ENCODE measurements at regions not wholly inside any gene's neighbourhood (a gene's known extent, or its start where the extent isn't known, plus 50 kb on each side); places are given as distances from the start of the nearest gene placed in this dataset.

- Histone ChIP-seq H3K4ac (replicated peaks; ENCODE audit: insufficient read length, low read depth, low read length) (no peak overlapping the region), H2AK5ac (ENCODE audit: low read depth, low read length) (no peak overlapping the region), H3K27ac (ENCODE audit: low read depth, low read length) (no peak overlapping the region), H2BK120ac (replicated peaks; ENCODE audit: low read depth, low read length) (no peak overlapping the region), H3K4me1 (replicated peaks in 1 of 4; ENCODE audit: control insufficient read depth in 3 of 4, insufficient read depth in 4 of 4, low read length in 3 of 4) (peaks cover 0 to 6% (median 3%) of the 10 kb centered on the region in 4 experiments; a peak in 4 of 7 replicates), H2BK15ac (ENCODE audit: low read length) (no peak overlapping the region), H2BK20ac (ENCODE audit: low read length) (no peak overlapping the region), H2BK5ac (ENCODE audit: low read depth, low read length) (no peak overlapping the region; the same call in 1 of the 2 replicates), H2AFZ (ENCODE audit: low read length) (no peak overlapping the region), H3K4me3 (ENCODE audit: extremely low read depth in 1 of 4, insufficient read depth in 2 of 4, low read depth in 3 of 4, low read length in 4 of 4) (peak overlapping the region; percentile 59 to 82 (median 66)), H4K8ac (ENCODE audit: extremely low read depth, insufficient read depth, low read length) (no peak overlapping the region), H3K79me1 (ENCODE audit: low read depth, low read length) (no peaks in the 10 kb centered on the region), H3K4me2 (ENCODE audit: insufficient read depth in 1 of 2, low read depth in 2 of 2, low read length in 2 of 2) (peak overlapping the region; percentile 94 to 100), H4K91ac (replicated peaks; ENCODE audit: insufficient read length, low read length) (no peak overlapping the region), H3K56ac (replicated peaks; ENCODE audit: insufficient read length, low read depth, low read length) (no peak overlapping the region), H3K27me3 (replicated peaks in 1 of 4; ENCODE audit: control insufficient read depth in 3 of 4, extremely low read depth in 1 of 4, insufficient read depth in 3 of 4, low read length in 3 of 4) (peaks cover 0 to 18% (median 11%) of the 10 kb centered on the region in 4 experiments; a peak in 6 of 7 replicates), H3K9me3 (ENCODE audit: insufficient read depth in 2 of 2, low read depth in 1 of 2, low read length in 1 of 2) (no peaks in the 10 kb centered on the region), H3K79me2 (ENCODE audit: control insufficient read depth in 1 of 2, insufficient read depth in 2 of 2, low read length in 2 of 2) (no peaks in the 10 kb centered on the region), H3K18ac (ENCODE audit: extremely low read depth, low read length) (0 out of 2 replicates have a peak overlapping the region, but pooled peaks have one; percentile 43), H3K14ac (ENCODE audit: insufficient read length) (no peak overlapping the region), H2BK12ac (ENCODE audit: low read depth, low read length) (peak overlapping the region; percentile 10; the same call in 1 of the 2 replicates), H3K9ac (replicated peaks in 1 of 4; ENCODE audit: extremely low read depth in 1 of 4, low read depth in 3 of 4, low read length in 3 of 4) (peak overlapping the region in 1 of 4 experiments; percentile 26; a peak in 4 of 7 replicates), H3K23ac (ENCODE audit: insufficient read length) (no peak overlapping the region), H3K36me3 (ENCODE audit: control insufficient read depth in 2 of 4, insufficient read depth in 4 of 4, low read length in 3 of 4) (peaks cover 0 to 10% (median 0%) of the 10 kb centered on the region in 4 experiments; a peak in 1 of 8 replicates), H4K20me1 (replicated peaks in 1 of 2; ENCODE audit: control insufficient read depth in 1 of 2, insufficient read depth in 2 of 2, low read length in 2 of 2) (peaks cover 0 to 2% of the 10 kb centered on the region in 2 experiments), H3K23me2 (ENCODE audit: low read depth, low read length) (peaks cover 15% of the 10 kb centered on the region; the same call in 1 of the 2 replicates), H4K5ac (ENCODE audit: insufficient read length, low read depth, low read length) (no peak overlapping the region)
- ChIA-PET CTCF (ENCODE audit: partially characterized antibody) (interaction anchor here (0.6 kb wide), 1 partner anchor 409 kb away, joined by 3 read pairs; no protein-coding TSS in a partner anchor), POLR2A (ENCODE audit: partially characterized antibody) (interaction anchor here (0.6 kb wide), 1 partner anchor 31 kb away, joined by 3 read pairs; no protein-coding TSS in a partner anchor)
- DNase-seq (ENCODE audit: low read depth in 1 of 2, low spot score in 2 of 2) = no peak
- FAIRE-seq = peak; percentile 58
- WGBS, 2 experiments (ENCODE audit: extremely low coverage in 1 of 2, insufficient coverage in 1 of 2, insufficient read length in 1 of 2, insufficient replicate concordance in 2 of 2, low coverage in 1 of 2, low lambda C conversion rate in 2 of 2, missing lambda C conversion rate in 1 of 2) = 12% methylated on average over 31 of the region's 33 CpGs; no CpG with 5 or more reads in 1 of the 2 experiments
- TF ChIP-seq MAFK (IDR thresholded peaks at IDR 0.05; ENCODE audit: low read depth, low read length) = peak; percentile 92
- 0 out of 2 replicates have a peak, but pooled peaks have one; percentile 9 for TF ChIP-seq SP1 (IDR thresholded peaks at IDR 0.05; ENCODE audit: low read depth, low read length)
- TF ChIP-seq HDAC2 (IDR thresholded peaks at IDR 0.05; ENCODE audit: borderline replicate concordance in 1 of 2, low read depth in 2 of 2, low read length in 2 of 2) = peak in 1 of 2 experiments; percentile 68; a peak in 1 of 4 replicates
- peak; percentile 56; the same call in 1 of the 2 replicates for TF ChIP-seq JUND (IDR thresholded peaks at IDR 0.05; ENCODE audit: low read length)
- no peak for TF ChIP-seq TCF12 (IDR thresholded peaks at IDR 0.05; ENCODE audit: low read depth, low read length)
- no peak for TF ChIP-seq CBX8 (IDR thresholded peaks at IDR 0.05; ENCODE audit: borderline replicate concordance, low read depth, low read length)
- no peak for TF ChIP-seq KDM4A (IDR thresholded peaks at IDR 0.05; ENCODE audit: low read depth, low read length, severe bottlenecking)
- TF ChIP-seq, protein P1, sequence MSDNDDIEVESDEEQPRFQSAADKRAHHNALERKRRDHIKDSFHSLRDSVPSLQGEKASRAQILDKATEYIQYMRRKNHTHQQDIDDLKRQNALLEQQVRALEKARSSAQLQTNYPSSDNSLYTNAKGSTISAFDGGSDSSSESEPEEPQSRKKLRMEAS (IDR thresholded peaks at IDR 0.05) = no peak
- no peak; the same call in 1 of the 2 replicates for TF ChIP-seq E2F6 (IDR thresholded peaks at IDR 0.05)
- no peak for TF ChIP-seq PHF8 (conservative IDR thresholded peaks at IDR 0.05; ENCODE audit: low read depth, low read length)
Observed at GRCh38 chr10:21174715-21175495, 277.8 kb upstream of the NEBL start.
